Left renal cortex interstitium (tissue), 4 donors: ENCODE measurements at regions not wholly inside any gene's neighbourhood (a gene's known extent, or its start where the extent isn't known, plus 50 kb on each side); places are given as distances from the start of the nearest gene placed in this dataset.
"Not testable (repeated sequence)": the region's sequence is repeated elsewhere in the genome, so short reads cannot be mapped to it uniquely, and the experiment has no call there.

ENCODE experiments used
- DNase-seq, 4 donors: peaks; one replicate each; pipeline ENCODE4 v3.0.0-alpha.2; 2013; ENCODE audit warnings: low read depth in 4 of 4, low spot score in 2 of 4, missing footprints in 1 of 4

- DNase-seq, result no peak
Measured at GRCh38 chr17:37859451-37859850, 64.8 kb upstream of the TBC1D3K start.

- not testable (repeated sequence) for DNase-seq
Measured at GRCh38 chr17:37858391-37858790, 65.8 kb upstream of the TBC1D3K start.

GRCh38 chr17:37856245-37856644, 68.0 kb upstream of the TBC1D3K start:
- DNase-seq, result no peak

- DNase-seq, result no peak
Measured at GRCh38 chr17:37849617-37849972, 74.6 kb upstream of the TBC1D3K start.

GRCh38 chr17:37848690-37849616, 75.3 kb upstream of the TBC1D3K start:
- no peak for DNase-seq

GRCh38 chr17:37847811-37848331, 76.3 kb upstream of the TBC1D3K start:
- DNase-seq, result no peak

GRCh38 chr17:37847102-37847501, 77.1 kb upstream of the TBC1D3K start:
- DNase-seq, result no peak

GRCh38 chr17:37844977-37845293, 79.3 kb upstream of the TBC1D3K start:
- no peak for DNase-seq

- DNase-seq, result no peak
Measured at GRCh38 chr17:37844158-37844976, 79.8 kb upstream of the TBC1D3K start.

- DNase-seq, result no peak
Measured at GRCh38 chr17:37842401-37842800, 81.8 kb upstream of the TBC1D3K start.

- no peak for DNase-seq
Measured at GRCh38 chr17:37841232-37841631, 83.0 kb upstream of the TBC1D3K start.

- DNase-seq, result no peak
Measured at GRCh38 chr17:37840576-37840975, 83.6 kb upstream of the TBC1D3K start.

- DNase-seq, result no peak
Measured at GRCh38 chr17:37839196-37839978, 84.8 kb upstream of the TBC1D3K start.

- DNase-seq, result no peak
Measured at GRCh38 chr17:37838276-37838675, 85.9 kb upstream of the TBC1D3K start.

GRCh38 chr17:37836593-37836992, 87.6 kb upstream of the TBC1D3K start:
- DNase-seq, result no peak

GRCh38 chr17:37834168-37834567, 89.3 kb upstream of the HNF1B start:
- DNase-seq, result no peak

GRCh38 chr17:37833237-37833859, 88.5 kb upstream of the HNF1B start:
- DNase-seq, result no peak

- DNase-seq, result no peak
Measured at GRCh38 chr17:37831986-37832385, 87.1 kb upstream of the HNF1B start.

GRCh38 chr17:37831492-37831891, 86.6 kb upstream of the HNF1B start:
- no peak for DNase-seq
